B cell (primary cell): ENCODE measurements at regions not wholly inside any gene's neighbourhood (a gene's known extent, or its start where the extent isn't known, plus 50 kb on each side); places are given as distances from the start of the nearest gene placed in this dataset.

Experiments used
- ATAC-seq: fragments of 200-7000 bp; cut with Tn5 transposase; one replicate; pipeline ENCODE4 v1.10.0; 2021; ENCODE audit warnings: low read depth, mild to moderate bottlenecking, moderate number of reproducible peaks, moderate library complexity
- CTCF ChIA-PET: fragments of 350-600 bp; sonication (Branson Sonifier 250); formaldehyde crosslinking; loops from one replicate; lab custom pipeline; 2021; ENCODE audit warnings: antibody characterized with exemption, inconsistent platforms; lab: Charles Lee
- POLR2A ChIA-PET: fragments of 350-600 bp; sonication (Branson Sonifier 250); formaldehyde crosslinking; loops from one replicate; lab custom pipeline; 2021; ENCODE audit warnings: antibody characterized with exemption; lab: Charles Lee
- DNase-seq: peaks from one replicate; pipeline ENCODE4 v3.0.0; 2013
- H2AFZ ChIP-seq: 2 replicates; pipeline ENCODE4 v1.6.1; 2012; ENCODE audit warnings: mild to moderate bottlenecking, low read depth, low read length; ENCODE audit not compliant: insufficient read depth, poor library complexity, severe bottlenecking
- H3K27ac ChIP-seq, 2 donors: 1 replicate in 1 of 2; 2 replicates in 1 of 2; pipeline ENCODE4 v1.5.1; 2012 to 2013; ENCODE audit warnings: low read length in 2 of 2, mild to moderate bottlenecking in 2 of 2, moderate library complexity in 1 of 2
- H3K27me3 ChIP-seq, 4 experiments: fragments of 200-600 bp in 1 of 4; sonication (generic) in 1 of 4; replicated peaks in 1 of 4; 1 replicate in 2 of 4; 2 replicates in 2 of 4; pipeline versions ENCODE4 v1.6.1 to v1.7.0; 2013 to 2016; ENCODE audit warnings: low read length in 3 of 4, mild to moderate bottlenecking in 2 of 4, mixed read lengths in 1 of 4, moderate library complexity in 1 of 4; ENCODE audit not compliant: insufficient read depth in 4 of 4, control insufficient read depth in 3 of 4; ENCODE audit errors: control extremely low read depth in 1 of 4
- H3K36me3 ChIP-seq, 2 experiments: replicated peaks in 1 of 2; 1 replicate in 1 of 2; 2 replicates in 1 of 2; pipeline versions ENCODE4 v1.6.1 to v1.7.1; 2013; ENCODE audit warnings: low read length in 1 of 2; ENCODE audit not compliant: insufficient read depth in 2 of 2, control insufficient read depth in 1 of 2; ENCODE audit errors: control extremely low read depth in 1 of 2, extremely low read depth in 1 of 2
- H3K4me1 ChIP-seq, 2 donors: fragments of 200-600 bp in 1 of 2; sonication (generic) in 1 of 2; 1 replicate in 1 of 2; 2 replicates in 1 of 2; pipeline versions ENCODE4 v1.5.1 to v1.6.1; 2013 to 2017; ENCODE audit warnings: low read length in 2 of 2; ENCODE audit not compliant: control insufficient read depth in 2 of 2, insufficient read depth in 2 of 2
- H3K4me2 ChIP-seq: replicated peaks from 2 replicates; pipeline ENCODE3; 2012; ENCODE audit warnings: mild to moderate bottlenecking, low read depth, low read length; ENCODE audit not compliant: poor library complexity, severe bottlenecking
- H3K4me3 ChIP-seq, 5 experiments: fragments of 200-600 bp in 1 of 5; sonication (generic) in 1 of 5; 1 replicate in 3 of 5; 2 replicates in 2 of 5; pipeline versions ENCODE4 v1.5.1 to v1.7.0; 2011 to 2016; ENCODE audit warnings: low read length in 4 of 5, mild to moderate bottlenecking in 4 of 5, low read depth in 2 of 5, control low read depth in 1 of 5, moderate library complexity in 1 of 5; ENCODE audit not compliant: insufficient read depth in 1 of 5; ENCODE audit errors: control extremely low read depth in 1 of 5, extremely low read depth in 1 of 5
- H3K79me2 ChIP-seq: fragments of 200-600 bp; sonication (generic); one replicate; pipeline ENCODE4 v1.6.0; 2016; ENCODE audit warnings: low read length; ENCODE audit not compliant: control insufficient read depth, insufficient read depth
- H3K9ac ChIP-seq: fragments of 200-600 bp; sonication (generic); 2 replicates; pipeline ENCODE4 v1.6.1; 2017; ENCODE audit warnings: mild to moderate bottlenecking, low read length, moderate library complexity
- H3K9me3 ChIP-seq, 3 donors: one replicate each; pipeline versions ENCODE4 v1.6.1 to v1.7.1; 2013; ENCODE audit warnings: low read length in 2 of 3; ENCODE audit not compliant: control insufficient read depth in 2 of 3, insufficient read depth in 1 of 3; ENCODE audit errors: control extremely low read depth in 1 of 3
- H4K20me1 ChIP-seq: 2 replicates; pipeline ENCODE4 v1.6.0; 2012; ENCODE audit warnings: mild to moderate bottlenecking, low read length; ENCODE audit not compliant: insufficient read depth, control insufficient read depth, poor library complexity, severe bottlenecking
- H3K27ac Mint-ChIP-seq: one replicate; pipeline ENCODE4 v1.8.0; 2021; ENCODE audit warnings: mixed read lengths
- H3K27me3 Mint-ChIP-seq: one replicate; pipeline ENCODE4 v1.8.0; 2021; ENCODE audit warnings: mixed read lengths
- H3K4me1 Mint-ChIP-seq: one replicate; pipeline ENCODE4 v1.8.0; 2021; ENCODE audit warnings: mixed read lengths
- H3K4me3 Mint-ChIP-seq: one replicate; pipeline ENCODE4 v1.8.0; 2021; ENCODE audit warnings: mixed read lengths
- H3K9me3 Mint-ChIP-seq: one replicate; pipeline ENCODE4 v1.8.0; 2022; ENCODE audit warnings: mixed read lengths; ENCODE audit not compliant: insufficient read depth
- EZH2 ChIP-seq: IDR thresholded peaks from 2 replicates; pipeline ENCODE4 v1.6.1; 2012; ENCODE audit warnings: borderline replicate concordance, low read depth, mild to moderate bottlenecking, moderate library complexity, low read length; ENCODE audit not compliant: insufficient read depth, poor library complexity, severe bottlenecking
- WGBS: methylation state at CpG from one replicate; pipeline ENCODE4 v1.1.5; 2013; ENCODE audit warnings: missing lambda C conversion rate; ENCODE audit not compliant: insufficient coverage; 5-methylcytosine and 5-hydroxymethylcytosine counted together
- intact Hi-C: fragments of 100-400 bp; cut with micrococcal nuclease; formaldehyde crosslinking; loops from one replicate; pipeline ENCODE4 v1.10.0; 2022
- TF ChIP-seq, protein P1 (sequence below): fragments of 200-600 bp; IDR thresholded peaks from one replicate; pipeline ENCODE4 v1.8.0; 2022; ENCODE audit warnings: antibody characterized with exemption, mild to moderate bottlenecking

DNA sequence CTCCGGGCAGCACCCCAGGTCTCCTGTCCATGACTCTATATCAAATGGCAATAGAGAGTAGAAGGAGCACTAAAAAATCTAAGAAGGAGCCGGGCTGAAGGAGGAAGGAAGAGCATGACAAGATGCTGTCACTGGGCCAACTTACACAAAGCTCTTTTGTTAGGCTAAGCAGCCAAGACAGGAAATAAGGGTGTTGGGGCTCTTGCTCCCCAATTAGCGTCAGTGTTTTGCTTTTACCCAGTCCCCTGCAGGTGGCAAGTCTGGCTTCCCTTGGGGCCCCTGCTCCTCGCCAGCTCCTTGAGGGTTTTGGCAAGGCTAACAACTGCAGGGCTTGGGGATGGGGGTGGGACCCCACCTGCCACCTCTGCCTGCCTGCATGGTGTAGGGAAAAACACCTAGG lies 120.5 kb downstream of the CCT6B start:
- Histone ChIP-seq H2AFZ (no peak overlapping the region), H3K9ac (no peak overlapping the region), H3K4me3 (no peak overlapping the region), H3K36me3 (no peaks in the 10 kb centered on the region), H3K79me2 (no peaks in the 10 kb centered on the region), H3K4me1 (no peaks in the 10 kb centered on the region), H3K4me2 (no peak overlapping the region), H3K9me3 (no peaks in the 10 kb centered on the region), H4K20me1 (no peaks in the 10 kb centered on the region), H3K27me3 (no peaks in the 10 kb centered on the region), H3K27ac (no peak overlapping the region)
- POLR2A ChIA-PET: no interaction called here
- Mint-ChIP-seq H3K9me3 (no peaks in the 10 kb centered on the region), H3K27ac (no peak overlapping the region), H3K4me1 (peaks cover 5% of the 10 kb centered on the region), H3K27me3 (peaks cover 10% of the 10 kb centered on the region), H3K4me3 (no peak overlapping the region)
- TF ChIP-seq, protein P1, sequence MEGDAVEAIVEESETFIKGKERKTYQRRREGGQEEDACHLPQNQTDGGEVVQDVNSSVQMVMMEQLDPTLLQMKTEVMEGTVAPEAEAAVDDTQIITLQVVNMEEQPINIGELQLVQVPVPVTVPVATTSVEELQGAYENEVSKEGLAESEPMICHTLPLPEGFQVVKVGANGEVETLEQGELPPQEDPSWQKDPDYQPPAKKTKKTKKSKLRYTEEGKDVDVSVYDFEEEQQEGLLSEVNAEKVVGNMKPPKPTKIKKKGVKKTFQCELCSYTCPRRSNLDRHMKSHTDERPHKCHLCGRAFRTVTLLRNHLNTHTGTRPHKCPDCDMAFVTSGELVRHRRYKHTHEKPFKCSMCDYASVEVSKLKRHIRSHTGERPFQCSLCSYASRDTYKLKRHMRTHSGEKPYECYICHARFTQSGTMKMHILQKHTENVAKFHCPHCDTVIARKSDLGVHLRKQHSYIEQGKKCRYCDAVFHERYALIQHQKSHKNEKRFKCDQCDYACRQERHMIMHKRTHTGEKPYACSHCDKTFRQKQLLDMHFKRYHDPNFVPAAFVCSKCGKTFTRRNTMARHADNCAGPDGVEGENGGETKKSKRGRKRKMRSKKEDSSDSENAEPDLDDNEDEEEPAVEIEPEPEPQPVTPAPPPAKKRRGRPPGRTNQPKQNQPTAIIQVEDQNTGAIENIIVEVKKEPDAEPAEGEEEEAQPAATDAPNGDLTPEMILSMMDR: no peak
- TF ChIP-seq EZH2: no peak
- ATAC-seq (no peak), DNase-seq (no peak)
- CTCF ChIA-PET: no interaction called here
- WGBS: 0% methylated on average over 2 of the region's 4 CpGs
- intact Hi-C loops: no loop called here

- DNase-seq (no peak), ATAC-seq (no peak)
- no peaks in the 10 kb centered on the region for H3K27me3 ChIP-seq
- no peaks in the 10 kb centered on the region for H4K20me1 ChIP-seq
- no peaks in the 10 kb centered on the region for H3K36me3 ChIP-seq
- no peak overlapping the region for H3K27ac Mint-ChIP-seq
- no peak overlapping the region for H3K4me2 ChIP-seq
- no peak overlapping the region for H3K4me3 Mint-ChIP-seq
- H3K4me1 Mint-ChIP-seq: peaks cover 5% of the 10 kb centered on the region
- ChIA-PET CTCF (no interaction called here), POLR2A (no interaction called here)
- no peak overlapping the region for H3K4me3 ChIP-seq
- TF ChIP-seq, protein P1: no peak
- TF ChIP-seq EZH2: no peak
- H3K9ac ChIP-seq: no peak overlapping the region
- H3K79me2 ChIP-seq: no peaks in the 10 kb centered on the region
- WGBS: 90% methylated on average over 10 of the region's 14 CpGs
- peaks cover 20% of the 10 kb centered on the region for H3K27me3 Mint-ChIP-seq
- no peaks in the 10 kb centered on the region for H3K4me1 ChIP-seq
- no peak overlapping the region for H2AFZ ChIP-seq
- no peaks in the 10 kb centered on the region for H3K9me3 Mint-ChIP-seq
- H3K27ac ChIP-seq: no peak overlapping the region
- intact Hi-C loops: no loop called here
- no peaks in the 10 kb centered on the region for H3K9me3 ChIP-seq
These were observed 123.3 kb downstream of the CCT6B start for GRCh38 chr17:34837876-34838478.
